ENCODE measurements at regions not wholly inside any gene's neighbourhood (a gene's known extent, or its start where the extent isn't known, plus 50 kb on each side); places are given as distances from the start of the nearest gene placed in this dataset.

GRCh38 chrX:143429131-143429530, 88.1 kb downstream of the SPANXN3 start:
- no peak for DNase-seq
- Histone ChIP-seq H3K4me1 (replicated peaks in 1 of 2) (no peaks in the 10 kb centered on the region), H3K9me3 (replicated peaks in 1 of 3) (no peaks in the 10 kb centered on the region), H3K36me3 (replicated peaks in 1 of 2) (no peaks in the 10 kb centered on the region), H3K27me3 (peaks cover 4% of the 10 kb centered on the region), H3K27ac (no peak overlapping the region), H3K4me3 (no peak overlapping the region)
- intact Hi-C loops (cut with DNase I), result no loop called here
- TF ChIP-seq POLR2A (IDR thresholded peaks at IDR 0.05), result no peak
- TF ChIP-seq, protein P1, sequence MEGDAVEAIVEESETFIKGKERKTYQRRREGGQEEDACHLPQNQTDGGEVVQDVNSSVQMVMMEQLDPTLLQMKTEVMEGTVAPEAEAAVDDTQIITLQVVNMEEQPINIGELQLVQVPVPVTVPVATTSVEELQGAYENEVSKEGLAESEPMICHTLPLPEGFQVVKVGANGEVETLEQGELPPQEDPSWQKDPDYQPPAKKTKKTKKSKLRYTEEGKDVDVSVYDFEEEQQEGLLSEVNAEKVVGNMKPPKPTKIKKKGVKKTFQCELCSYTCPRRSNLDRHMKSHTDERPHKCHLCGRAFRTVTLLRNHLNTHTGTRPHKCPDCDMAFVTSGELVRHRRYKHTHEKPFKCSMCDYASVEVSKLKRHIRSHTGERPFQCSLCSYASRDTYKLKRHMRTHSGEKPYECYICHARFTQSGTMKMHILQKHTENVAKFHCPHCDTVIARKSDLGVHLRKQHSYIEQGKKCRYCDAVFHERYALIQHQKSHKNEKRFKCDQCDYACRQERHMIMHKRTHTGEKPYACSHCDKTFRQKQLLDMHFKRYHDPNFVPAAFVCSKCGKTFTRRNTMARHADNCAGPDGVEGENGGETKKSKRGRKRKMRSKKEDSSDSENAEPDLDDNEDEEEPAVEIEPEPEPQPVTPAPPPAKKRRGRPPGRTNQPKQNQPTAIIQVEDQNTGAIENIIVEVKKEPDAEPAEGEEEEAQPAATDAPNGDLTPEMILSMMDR (IDR thresholded peaks at IDR 0.05), result no peak
- WGBS, 4 donors, result 72 to 84% (median 76%) methylated on average over 5 of the region's 5 CpGs

DNA sequence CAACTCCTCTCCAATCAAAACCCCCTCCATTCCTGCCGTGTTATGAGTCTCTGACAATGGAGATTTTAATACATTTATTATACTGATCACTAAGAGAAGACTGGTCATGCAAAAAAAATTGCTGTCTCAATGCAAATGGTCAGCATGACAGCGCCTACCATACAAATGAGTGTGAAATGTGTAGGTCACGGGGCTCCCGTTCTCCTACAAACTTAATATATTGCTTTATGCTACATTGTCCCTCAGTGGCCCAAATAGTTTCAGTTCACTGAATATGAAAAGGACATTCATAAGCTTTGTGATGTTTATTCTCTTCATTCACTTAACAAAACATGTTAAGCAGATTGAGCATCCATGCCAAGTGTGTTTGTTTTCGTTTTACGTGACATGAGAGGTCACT, 116.1 kb downstream of the SPANXN3 start:
- H3K27ac ChIP-seq, result no peak overlapping the region
- H3K27me3 ChIP-seq, result peaks cover 4% of the 10 kb centered on the region
- 61 to 77% (median 68%) methylated on average over 6 of the region's 6 CpGs for WGBS, 4 donors
- intact Hi-C loops (cut with DNase I), result no loop called here
- H3K4me1 ChIP-seq (replicated peaks in 1 of 2), result no peaks in the 10 kb centered on the region
- no peak for TF ChIP-seq POLR2A (IDR thresholded peaks at IDR 0.05)
- TF ChIP-seq, protein P1 (IDR thresholded peaks at IDR 0.05), result no peak
- no peak overlapping the region for H3K4me3 ChIP-seq
- no peaks in the 10 kb centered on the region for H3K36me3 ChIP-seq (replicated peaks in 1 of 2)
- H3K9me3 ChIP-seq (replicated peaks in 1 of 3), result no peaks in the 10 kb centered on the region
- DNase-seq, result no peak

GRCh38 chrX:143378851-143379250, 138.4 kb downstream of the SPANXN3 start:
- H3K4me1 ChIP-seq (replicated peaks in 1 of 2), result no peaks in the 10 kb centered on the region
- 49 to 74% (median 70%) methylated on average over 2 of the region's 2 CpGs for WGBS, 4 donors
- no peak overlapping the region for H3K27ac ChIP-seq
- H3K9me3 ChIP-seq (replicated peaks in 1 of 3), result peaks cover 0 to 10% (median 0%) of the 10 kb centered on the region in 3 donors
- TF ChIP-seq POLR2A (IDR thresholded peaks at IDR 0.05), result no peak
- TF ChIP-seq, protein P1 (IDR thresholded peaks at IDR 0.05), result no peak
- H3K4me3 ChIP-seq, result no peak overlapping the region
- H3K36me3 ChIP-seq (replicated peaks in 1 of 2), result no peaks in the 10 kb centered on the region
- DNase-seq, result no peak
- no peaks in the 10 kb centered on the region for H3K27me3 ChIP-seq
- intact Hi-C loops (cut with DNase I), result no loop called here

GRCh38 chrX:143363419-143363818, 153.9 kb downstream of the SPANXN3 start:
- Histone ChIP-seq H3K4me1 (replicated peaks in 1 of 2) (no peaks in the 10 kb centered on the region), H3K9me3 (replicated peaks in 1 of 3) (no peaks in the 10 kb centered on the region), H3K4me3 (no peak overlapping the region), H3K27ac (no peak overlapping the region), H3K36me3 (replicated peaks in 1 of 2) (no peaks in the 10 kb centered on the region), H3K27me3 (no peaks in the 10 kb centered on the region)
- DNase-seq, result no peak
- WGBS, 4 donors, result 43 to 66% (median 61%) methylated on average over 1 to 3 of the region's 3 CpGs
- intact Hi-C loops (cut with DNase I), result no loop called here
- no peak for TF ChIP-seq POLR2A (IDR thresholded peaks at IDR 0.05)
- TF ChIP-seq, protein P1 (IDR thresholded peaks at IDR 0.05), result no peak
